Hypothalamus (tissue), 51 donors: ENCODE measurements at regions not wholly inside any gene's neighbourhood (a gene's known extent, or its start where the extent isn't known, plus 50 kb on each side); places are given as distances from the start of the nearest gene placed in this dataset.

ENCODE experiments used
- DNase-seq, 51 donors: peaks; one replicate each; lab custom pipeline; 2025; lab: John Stamatoyannopoulos, UW

DNA sequence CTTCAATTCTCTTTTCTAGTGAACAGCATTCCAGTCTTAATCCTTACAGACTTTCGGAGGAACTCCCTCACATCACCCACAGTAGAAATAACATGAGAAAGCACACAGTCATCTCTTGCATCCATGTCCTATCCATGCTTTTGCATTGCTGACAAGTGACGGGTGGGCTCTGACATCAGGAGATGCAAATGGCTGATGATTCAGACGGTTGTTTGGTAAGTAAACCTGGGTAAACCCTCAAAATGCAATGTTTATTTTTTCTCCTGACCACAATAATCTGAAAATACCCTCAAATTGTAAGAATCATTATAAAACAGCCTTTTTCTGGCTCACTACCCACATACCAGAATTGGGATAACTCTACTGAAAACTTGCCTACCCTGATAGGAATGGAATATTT, 792.0 kb downstream of the MAFB start:
- DNase-seq, result no peak

DNA sequence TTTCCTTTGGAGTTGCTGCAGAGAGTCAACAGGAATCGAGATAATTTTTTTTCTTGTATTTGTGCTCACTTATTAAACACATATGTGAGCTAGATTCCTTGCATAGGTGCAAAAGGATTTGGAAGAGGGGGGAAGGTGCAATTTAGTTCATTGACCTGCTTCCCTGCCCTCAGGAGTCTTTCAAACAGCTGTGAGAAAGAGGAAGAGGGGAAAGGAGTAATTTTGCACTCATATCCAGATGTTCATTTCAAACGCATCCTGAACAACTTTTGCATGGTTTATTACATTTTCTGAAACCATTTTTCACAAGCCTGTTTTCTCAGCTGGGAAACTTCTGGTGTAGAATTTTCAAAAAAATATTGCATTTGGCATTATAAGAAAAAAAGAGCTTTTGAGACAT, 795.0 kb downstream of the MAFB start:
- no peak for DNase-seq

DNA sequence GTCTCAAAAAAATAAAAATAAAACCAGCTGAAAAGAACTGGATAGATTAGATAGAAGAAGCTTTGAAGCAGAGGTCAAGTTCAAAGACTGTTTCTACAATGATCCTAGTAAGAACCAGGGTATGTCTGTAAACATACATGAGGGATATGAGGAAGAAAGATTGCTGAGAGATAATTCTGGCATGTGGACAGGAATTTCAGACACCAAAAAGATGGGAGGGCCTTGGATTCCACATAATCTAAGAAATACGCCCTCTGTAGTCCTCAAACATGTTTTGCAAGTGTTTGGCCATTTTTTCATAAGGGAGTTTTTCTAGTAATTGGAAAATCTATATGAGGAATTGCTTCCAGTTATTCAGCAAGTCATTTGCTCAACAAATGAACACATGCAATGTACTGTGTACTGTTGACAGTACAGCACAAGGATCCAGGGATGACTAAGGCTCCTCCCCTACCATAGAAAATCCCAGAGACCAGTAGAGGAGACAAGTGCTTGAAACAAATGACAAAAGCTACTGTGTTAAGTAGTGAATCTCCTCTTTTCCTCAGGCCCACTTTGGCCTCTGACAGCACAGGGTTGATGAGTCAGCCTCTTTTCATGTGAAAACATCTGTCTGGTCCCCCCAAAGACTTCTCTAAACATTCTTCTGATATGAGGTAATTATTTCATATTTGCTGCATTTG, 795.9 kb downstream of the MAFB start:
- no peak for DNase-seq

DNA sequence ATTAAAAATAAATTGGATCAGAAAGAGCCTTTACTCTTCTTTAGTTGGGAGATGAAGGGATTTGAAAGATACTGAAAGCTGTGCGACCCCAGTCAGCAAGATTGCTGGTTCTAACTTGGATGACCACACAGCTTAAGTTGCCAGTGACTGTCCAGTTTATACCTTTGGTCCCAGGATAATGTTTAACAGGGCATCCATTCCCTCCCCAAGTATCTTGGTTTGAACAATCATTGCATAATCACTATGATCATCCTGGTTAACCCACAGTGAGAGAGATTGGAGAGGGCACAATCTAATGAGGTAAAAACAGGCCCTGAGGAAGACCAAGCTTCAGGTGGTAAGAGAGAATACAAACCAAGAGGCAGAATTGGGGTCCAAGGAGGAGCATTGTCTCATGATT, 798.3 kb downstream of the MAFB start:
- DNase-seq, result no peak

DNA sequence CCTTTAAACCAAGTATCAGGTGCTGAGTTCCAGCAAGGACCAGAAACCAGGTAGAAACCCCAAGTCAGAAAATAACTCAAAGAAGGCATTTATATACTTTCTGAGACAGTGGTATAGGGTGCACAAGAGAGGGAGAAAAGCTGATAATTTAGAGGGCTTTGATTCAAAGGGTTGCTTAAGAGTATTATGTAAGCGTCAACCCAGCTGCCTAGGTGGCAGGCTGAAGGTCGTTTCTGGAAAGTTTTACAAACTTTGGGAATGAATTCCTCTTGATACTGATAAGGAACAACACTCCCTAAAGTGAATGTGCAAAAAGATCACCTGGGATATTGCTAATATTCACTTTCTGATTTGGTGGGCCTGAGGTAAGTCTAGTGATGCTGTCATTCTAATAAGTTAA, 800.7 kb downstream of the MAFB start:
- DNase-seq, result no peak

DNA sequence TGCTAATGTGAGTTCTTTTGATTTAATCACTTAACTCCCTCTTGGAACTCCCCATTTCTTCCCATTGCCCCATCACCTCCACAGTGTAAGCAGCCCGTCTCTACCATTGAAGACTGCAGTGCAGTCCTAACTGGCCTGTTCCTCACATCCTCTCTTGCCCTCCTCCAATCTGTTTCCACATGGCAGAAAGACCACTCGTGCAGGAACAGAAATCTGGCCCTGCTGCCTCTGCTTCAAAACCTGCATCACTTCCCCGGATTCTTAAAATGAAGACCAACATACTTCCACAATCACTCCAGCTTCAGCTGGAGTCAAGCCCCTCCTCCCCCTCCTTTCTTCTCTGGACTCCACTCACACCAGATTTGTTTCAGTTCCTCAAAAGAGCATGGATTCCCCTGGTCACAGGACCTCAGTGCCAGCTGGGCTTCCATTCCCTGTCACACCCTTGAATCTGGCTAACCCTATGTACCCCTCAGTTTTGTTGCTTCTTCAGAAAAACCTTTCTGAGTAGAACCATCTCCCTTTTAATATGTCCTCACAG, 802.3 kb downstream of the MAFB start:
- DNase-seq, result peak in 7 of 51 donors; percentile 1 to 16 (median 5)

DNA sequence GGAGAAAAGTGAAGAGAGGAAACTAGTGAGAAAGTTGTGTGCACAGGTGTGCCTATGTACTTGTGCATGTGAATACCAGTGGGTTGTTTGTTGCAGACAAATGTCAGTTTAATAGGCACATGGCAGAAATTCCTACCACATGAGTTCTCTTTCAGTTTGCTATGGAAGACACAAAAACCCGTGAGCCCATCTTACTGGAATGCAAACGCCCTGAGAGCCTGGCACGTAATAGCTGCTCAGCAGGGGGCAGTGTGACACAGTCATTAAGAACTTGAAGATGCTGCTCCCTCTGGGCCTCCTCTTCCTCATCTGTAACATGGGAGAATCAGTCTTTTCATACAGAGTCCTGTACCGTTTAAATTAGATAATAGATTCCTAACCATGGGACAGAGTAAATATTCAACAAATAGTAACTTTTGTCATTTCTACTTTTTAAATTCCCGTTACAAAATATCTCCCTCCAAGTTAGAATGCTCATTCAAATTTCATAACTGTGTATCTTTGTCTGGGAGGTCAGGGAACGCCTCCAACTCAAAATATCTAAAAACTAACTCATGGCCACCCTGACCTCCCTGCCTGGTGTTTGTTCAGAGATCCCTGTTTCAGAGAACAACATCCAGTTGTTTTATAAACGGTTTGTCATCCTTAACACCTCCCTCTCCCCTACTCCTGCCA, 802.9 kb downstream of the MAFB start:
- DNase-seq, result peak in 14 of 51 donors; percentile 1 to 36 (median 12)

DNA sequence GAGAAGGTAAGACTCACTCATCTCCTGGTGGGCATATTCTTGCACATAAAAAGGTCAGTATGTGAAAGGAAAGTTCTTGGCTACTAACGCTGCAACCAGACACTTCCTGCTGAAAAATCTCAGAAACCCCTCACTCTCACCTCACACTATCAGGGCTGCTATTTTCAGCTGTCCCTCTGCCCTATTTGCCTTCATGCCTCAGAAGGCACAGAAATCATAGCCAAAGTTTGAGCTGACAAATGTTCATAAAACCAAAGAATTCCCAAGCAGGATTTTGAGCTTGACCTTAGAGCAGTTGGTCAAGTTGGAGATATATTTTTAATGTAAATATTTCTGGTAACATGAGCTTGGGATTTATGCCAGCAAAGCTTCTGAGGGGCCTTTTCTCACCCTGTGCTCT, 806.2 kb downstream of the MAFB start:
- no peak for DNase-seq

DNA sequence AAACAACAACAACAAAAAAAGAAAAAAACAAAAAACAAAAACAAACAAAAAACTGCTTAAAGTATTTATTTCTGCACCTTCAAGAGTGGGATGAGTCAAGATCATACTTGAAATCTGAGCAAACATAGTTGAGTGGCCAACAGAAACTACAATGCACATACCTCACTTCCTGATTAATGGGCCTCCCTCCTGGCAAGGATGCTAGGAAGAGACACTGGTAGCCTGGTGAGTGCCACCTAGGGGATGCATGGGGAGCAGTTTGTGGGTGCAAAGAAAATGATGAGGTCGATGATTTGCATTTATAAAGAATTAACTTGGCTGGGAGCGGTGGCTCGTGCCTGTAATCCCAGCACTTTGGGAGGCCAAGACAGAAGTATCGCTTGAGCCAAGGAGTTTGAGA, 808.1 kb downstream of the MAFB start:
- no peak for DNase-seq

DNA sequence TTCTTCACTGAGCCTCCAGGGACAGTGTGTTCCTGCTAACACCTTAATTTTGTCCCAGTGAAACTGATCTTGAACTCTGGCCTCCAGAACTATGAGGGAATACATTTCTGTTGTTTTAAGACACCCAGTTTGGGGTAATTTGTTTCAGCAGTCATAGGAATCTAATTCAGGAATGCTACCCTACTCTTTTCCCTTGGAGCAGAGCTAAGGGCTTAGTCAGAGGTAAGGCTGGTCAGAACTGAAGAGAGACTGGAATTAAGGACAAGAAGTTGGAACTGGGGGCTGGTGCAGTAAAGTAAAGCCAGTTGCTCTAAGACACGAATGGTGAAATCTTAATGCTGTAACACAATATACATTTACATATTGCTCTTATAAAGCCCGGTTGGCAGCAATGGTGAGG, 809.7 kb downstream of the MAFB start:
- DNase-seq, result no peak

DNA sequence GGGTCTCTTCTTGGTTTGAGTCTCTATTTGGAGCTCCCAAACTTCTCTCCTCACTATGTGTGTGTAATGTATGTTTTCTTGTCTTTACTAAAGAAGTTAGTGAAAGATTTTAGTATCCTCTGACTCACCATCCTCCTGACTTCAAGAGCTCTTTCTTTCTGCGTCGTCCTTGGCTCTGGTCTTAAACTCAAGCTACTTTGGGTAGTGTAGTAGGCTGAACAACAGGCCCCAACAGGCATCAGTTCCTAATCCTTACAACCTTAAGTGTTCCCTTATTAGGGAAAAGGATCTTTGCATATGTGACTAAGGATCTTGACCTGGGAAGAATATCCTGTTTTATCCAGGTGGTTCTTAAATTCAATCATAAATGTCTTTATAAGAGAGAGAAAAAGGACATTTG, 810.2 kb downstream of the MAFB start:
- no peak for DNase-seq

DNA sequence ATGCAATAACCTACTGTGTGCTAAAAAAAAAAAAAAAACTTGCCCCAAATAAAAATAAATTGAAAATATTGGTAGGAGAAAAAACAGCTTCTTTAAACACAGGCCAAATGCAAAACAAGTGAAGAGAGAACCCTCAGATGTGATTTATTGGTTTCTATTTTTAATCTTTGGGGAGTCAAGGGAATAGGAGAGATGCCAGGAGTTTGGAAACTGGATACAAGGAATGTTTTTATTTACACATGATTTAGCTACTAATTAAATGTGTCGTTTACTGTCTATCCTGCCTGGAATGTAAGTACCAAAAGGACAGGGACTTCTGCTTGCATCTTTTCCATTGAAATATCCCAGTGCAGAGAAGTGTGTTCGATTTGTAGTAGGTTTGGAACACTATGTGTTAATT, 810.7 kb downstream of the MAFB start:
- no peak for DNase-seq

DNA sequence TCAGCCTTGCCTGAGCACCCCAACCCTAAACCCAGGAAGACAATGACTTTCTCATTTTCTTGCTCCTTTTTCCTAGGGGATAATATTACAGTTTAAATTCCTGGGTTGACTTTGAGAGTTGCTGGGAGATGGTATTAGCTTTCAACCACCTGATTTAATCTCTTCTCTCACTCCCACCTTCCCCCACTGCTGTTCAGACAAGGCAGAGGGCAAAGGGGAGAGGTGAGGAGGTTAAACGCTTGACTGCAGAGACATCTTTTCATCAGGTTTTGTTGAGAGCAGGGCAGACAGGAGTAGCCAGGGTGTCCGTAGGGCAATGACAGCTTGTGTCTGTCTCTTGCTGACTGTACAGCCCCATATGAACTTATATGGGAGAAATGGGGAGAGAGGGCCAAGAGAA, 811.2 kb downstream of the MAFB start:
- DNase-seq, result no peak

DNA sequence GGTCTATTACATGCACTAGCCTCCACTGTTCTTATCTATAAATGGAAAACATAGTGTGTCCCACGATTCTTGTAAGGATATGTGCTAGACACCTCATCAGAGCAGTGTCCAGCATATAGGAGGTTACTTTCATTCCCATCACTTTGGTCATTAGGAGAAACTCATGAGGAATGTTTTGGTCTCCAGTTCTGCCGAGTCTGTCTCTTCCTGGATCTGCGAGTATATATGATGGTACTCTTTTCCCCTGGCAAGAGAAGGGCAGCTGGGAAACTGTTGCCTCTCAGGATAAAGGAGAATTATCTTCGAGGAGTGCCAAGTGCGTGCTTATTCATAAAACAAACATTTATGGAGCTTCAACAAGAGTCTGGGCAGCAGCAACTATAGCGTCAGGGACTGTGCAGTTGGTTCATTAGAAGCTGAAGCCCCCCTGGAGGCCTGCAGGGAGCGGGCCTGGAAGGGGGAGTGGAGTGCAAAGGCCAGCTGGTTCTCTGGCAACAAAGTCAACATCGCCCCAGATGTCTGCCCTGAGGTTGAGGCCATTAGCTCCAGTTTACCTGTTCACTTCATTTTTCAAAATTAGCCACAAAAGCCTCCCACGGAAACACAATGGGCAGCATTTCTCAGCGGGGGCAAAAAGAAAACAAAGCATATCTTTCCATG, 811.9 kb downstream of the MAFB start:
- no peak for DNase-seq

DNA sequence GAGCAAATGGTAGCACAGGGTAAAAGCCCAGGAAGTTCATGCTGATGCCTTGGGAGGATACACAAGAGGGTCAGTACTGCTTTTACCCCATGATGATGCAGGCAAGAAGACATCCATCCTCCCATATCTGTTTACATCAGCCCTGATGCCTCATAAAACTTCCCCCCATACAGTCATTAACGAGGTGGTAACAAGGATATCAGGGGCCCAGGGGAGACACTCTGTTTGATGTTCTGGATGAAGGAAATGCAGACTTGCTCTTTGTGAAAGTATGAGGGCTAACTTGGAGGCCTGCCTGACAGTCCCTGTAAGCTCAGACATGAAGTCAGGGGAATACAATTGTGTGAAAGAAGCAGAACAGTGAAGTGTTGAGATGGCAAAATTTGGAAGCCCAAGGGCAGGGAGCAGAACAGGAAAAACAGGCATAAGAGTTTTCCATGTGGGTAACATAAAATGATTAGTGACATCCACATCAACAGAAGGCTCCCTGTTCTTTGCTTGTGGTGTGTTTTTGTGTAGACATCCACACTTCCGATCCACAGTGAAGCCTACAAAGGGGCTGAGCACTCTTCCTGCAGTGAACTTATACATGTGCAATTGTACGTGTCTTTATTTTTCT, 813.4 kb downstream of the MAFB start:
- no peak for DNase-seq

DNA sequence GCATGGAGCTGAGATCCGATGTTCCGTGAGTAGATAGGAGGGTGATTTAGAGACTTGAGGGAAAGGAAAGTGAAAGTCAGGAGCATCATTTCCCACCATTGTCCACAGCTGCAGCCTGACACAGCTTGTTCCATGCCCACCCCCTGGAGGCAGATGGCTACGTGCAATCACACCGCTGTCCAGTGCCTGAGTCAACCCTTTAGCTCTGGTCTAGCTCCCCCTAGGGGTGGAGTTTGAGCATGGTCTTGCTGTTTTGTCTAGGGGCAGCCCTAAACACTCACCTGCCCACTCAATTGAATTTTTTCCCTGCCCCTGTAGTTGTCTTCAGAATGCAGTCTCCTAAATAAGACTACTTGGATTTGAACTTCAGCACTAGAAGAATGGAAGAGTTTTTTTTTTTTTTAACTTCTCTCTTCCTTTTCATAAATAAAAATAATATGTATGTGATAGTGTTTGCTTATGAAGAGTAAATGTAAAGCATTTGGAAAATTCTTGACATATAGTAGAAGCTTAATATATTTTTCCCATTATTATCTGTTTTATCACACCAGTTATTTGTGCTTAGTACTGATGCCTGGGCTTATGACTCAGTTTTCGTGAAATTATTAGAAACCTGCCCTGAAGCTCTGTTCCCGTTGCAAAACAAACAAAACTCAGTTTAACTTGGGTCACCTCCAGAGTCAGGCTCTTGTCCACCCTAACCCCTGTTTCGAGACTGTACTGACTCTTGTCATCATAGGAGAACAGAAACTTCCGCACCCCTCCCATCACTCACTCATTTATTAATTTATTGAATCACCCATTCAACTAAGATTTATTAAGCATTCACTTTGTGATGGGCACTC, 814.8 kb downstream of the MAFB start:
- DNase-seq, result peak in 30 of 51 donors; percentile 1 to 62 (median 12)

DNA sequence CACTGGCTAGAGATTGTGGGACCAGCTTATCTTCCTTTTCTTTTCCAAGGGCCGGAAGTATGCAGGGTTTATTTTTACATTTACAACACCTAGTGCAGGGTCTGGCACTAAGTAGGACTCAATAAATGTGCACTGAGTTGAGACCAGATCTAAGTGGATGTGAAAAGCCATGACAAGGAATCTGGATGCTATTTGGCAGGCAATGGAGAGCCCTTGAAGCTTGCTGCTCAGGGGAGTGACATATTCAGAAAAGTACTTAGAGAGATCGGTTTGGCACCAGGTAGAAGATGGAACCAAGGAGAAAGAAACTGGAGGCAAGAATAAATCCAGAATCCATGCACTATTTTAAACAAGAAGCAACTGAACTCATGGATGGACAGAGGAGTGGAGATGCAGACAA, 815.8 kb downstream of the MAFB start:
- no peak for DNase-seq

DNA sequence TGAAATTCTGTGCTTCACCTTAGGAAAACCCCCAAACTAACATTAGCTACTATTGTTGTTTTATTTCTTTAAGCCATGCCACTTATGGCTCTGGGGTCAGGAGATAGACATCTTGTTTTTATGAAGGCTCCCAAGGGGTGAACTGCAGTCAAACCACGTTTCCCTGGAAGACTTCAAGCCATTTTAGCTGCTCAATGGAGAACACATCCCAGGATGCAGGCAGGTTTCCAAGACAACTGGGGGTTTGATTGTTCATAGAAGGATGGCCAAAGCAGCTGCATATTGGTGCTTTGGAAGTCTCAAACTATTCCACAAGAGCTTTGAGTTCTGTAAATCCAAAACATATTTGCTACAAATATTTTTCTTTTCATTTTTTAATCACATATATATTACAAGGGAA, 818.0 kb downstream of the MAFB start:
- DNase-seq, result no peak

DNA sequence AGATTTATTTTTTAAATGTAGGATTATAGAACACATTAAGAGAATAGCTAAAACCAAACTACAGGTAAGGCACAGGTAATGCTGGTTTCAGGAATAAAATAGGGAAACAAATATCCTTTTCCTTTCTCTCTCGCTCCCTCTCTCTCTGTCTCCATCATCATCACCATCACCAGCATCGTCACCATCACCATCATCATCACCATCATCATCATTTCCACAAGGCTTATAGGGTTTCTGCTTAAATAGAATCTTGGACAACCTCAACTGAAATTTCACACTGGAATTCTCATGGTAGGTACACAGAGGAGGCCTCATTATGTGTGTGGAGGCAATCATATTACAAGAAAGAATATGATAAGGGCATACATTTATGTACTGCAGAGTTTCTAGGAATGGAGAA, 823.6 kb downstream of the MAFB start:
- no peak for DNase-seq

DNA sequence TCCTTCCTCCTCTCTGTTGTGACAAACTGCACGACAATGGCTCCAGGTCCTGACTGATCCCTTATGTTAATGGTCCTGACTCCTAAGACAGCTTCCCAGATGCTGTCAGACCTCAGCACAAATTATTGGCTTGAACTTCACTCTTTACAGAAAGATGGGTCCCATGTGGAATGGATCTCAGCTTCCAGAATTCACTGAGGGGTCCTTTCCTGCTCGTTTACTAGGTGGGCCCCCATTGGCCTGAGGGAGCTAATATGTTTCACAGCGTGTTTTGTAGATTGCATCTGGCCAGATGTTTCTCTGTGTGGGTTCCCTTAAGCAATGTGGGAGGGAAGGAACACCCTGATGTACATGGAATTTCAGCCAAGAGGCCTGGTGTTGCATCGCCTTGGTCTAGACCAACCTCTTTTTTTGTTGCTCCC, 826.6 kb downstream of the MAFB start:
- no peak for DNase-seq
